ENCODE measurements at regions not wholly inside any gene's neighbourhood (a gene's known extent, or its start where the extent isn't known, plus 50 kb on each side); places are given as distances from the start of the nearest gene placed in this dataset.

GRCh38 chr11:13062115-13062514 lies 53.0 kb downstream of the RASSF10 start:
- in situ Hi-C loops (cut with MboI; ENCODE audit: low sequenced_read_pairs in 4 of 4) (no loop called here), intact Hi-C loops (cut with DNase I; ENCODE audit: low total_unique reads) (no loop called here)
- ATAC-seq (no peak), DNase-seq (no peak)
- H3K9me3 ChIP-seq, result no peaks in the 10 kb centered on the region
- TF ChIP-seq CTCF (IDR thresholded peaks at IDR 0.05 in 4 of 5, conservative IDR thresholded peaks at IDR 0.05 in 1 of 5) (no peak), POLR2A (IDR thresholded peaks at IDR 0.05) (no peak)
- H3K27me3 ChIP-seq, result no peaks in the 10 kb centered on the region
- H3K4me1 ChIP-seq, result no peaks in the 10 kb centered on the region
- H3K36me3 ChIP-seq, result no peaks in the 10 kb centered on the region
- no peak overlapping the region for H3K4me3 ChIP-seq
- H3K27ac ChIP-seq, result no peak overlapping the region

GRCh38 chr11:13064593-13064992 lies 55.5 kb downstream of the RASSF10 start:
- DNase-seq (no peak), ATAC-seq (no peak)
- H3K36me3 ChIP-seq, result no peaks in the 10 kb centered on the region
- no peak overlapping the region for H3K27ac ChIP-seq
- H3K4me1 ChIP-seq, result no peaks in the 10 kb centered on the region
- TF ChIP-seq CTCF (IDR thresholded peaks at IDR 0.05 in 4 of 5, conservative IDR thresholded peaks at IDR 0.05 in 1 of 5) (no peak), POLR2A (IDR thresholded peaks at IDR 0.05) (no peak)
- intact Hi-C loops (cut with DNase I; ENCODE audit: low total_unique reads) (no loop called here), in situ Hi-C loops (cut with MboI; ENCODE audit: low sequenced_read_pairs in 4 of 4) (no loop called here)
- H3K27me3 ChIP-seq, result no peaks in the 10 kb centered on the region
- no peak overlapping the region for H3K4me3 ChIP-seq
- no peaks in the 10 kb centered on the region for H3K9me3 ChIP-seq

GRCh38 chr11:13065200-13065787 lies 56.2 kb downstream of the RASSF10 start:
- DNase-seq (no peak), ATAC-seq (no peak)
- Histone ChIP-seq H3K4me1 (no peaks in the 10 kb centered on the region), H3K27me3 (no peaks in the 10 kb centered on the region), H3K4me3 (no peak overlapping the region), H3K36me3 (no peaks in the 10 kb centered on the region), H3K27ac (no peak overlapping the region), H3K9me3 (no peaks in the 10 kb centered on the region)
- intact Hi-C loops (cut with DNase I; ENCODE audit: low total_unique reads), result no loop called here
- in situ Hi-C loops (cut with MboI; ENCODE audit: low sequenced_read_pairs in 4 of 4), result no loop called here
- TF ChIP-seq POLR2A (IDR thresholded peaks at IDR 0.05) (no peak), CTCF (IDR thresholded peaks at IDR 0.05 in 4 of 5, conservative IDR thresholded peaks at IDR 0.05 in 1 of 5) (no peak)

- in situ Hi-C loops (cut with MboI; ENCODE audit: low sequenced_read_pairs in 4 of 4) (no loop called here), intact Hi-C loops (cut with DNase I; ENCODE audit: low total_unique reads) (no loop called here)
- no peaks in the 10 kb centered on the region for H3K9me3 ChIP-seq
- ATAC-seq (no peak), DNase-seq (no peak)
- no peaks in the 10 kb centered on the region for H3K36me3 ChIP-seq
- no peaks in the 10 kb centered on the region for H3K27me3 ChIP-seq
- no peaks in the 10 kb centered on the region for H3K4me1 ChIP-seq
- no peak overlapping the region for H3K27ac ChIP-seq
- no peak overlapping the region for H3K4me3 ChIP-seq
- TF ChIP-seq POLR2A (IDR thresholded peaks at IDR 0.05) (no peak), CTCF (IDR thresholded peaks at IDR 0.05 in 4 of 5, conservative IDR thresholded peaks at IDR 0.05 in 1 of 5) (no peak)
Measured at GRCh38 chr11:13068211-13068610, 59.1 kb downstream of the RASSF10 start.
